Heart left ventricle (tissue), 13 donors: ENCODE measurements at regions not wholly inside any gene's neighbourhood (a gene's known extent, or its start where the extent isn't known, plus 50 kb on each side); places are given as distances from the start of the nearest gene placed in this dataset.

ENCODE experiments used
- CTCF ChIP-seq, 12 donors: fragments of 200-600 bp; sonication (generic) in 4 of 12; IDR thresholded peaks; one replicate each; pipeline versions ENCODE4 v1.5.0 to v1.8.0; 2018 to 2022; ENCODE audit warnings: antibody characterized with exemption in 12 of 12, mild to moderate bottlenecking in 5 of 12
- POLR2A ChIP-seq, 2 donors: fragments of 450-650 bp; IDR thresholded peaks; one replicate each; pipeline ENCODE4 v1.6.1; 2017; ENCODE audit warnings: antibody characterized with exemption in 2 of 2, mild to moderate bottlenecking in 2 of 2, moderate library complexity in 2 of 2
- donor health status: ischemic (EF 13 %, LVEDD 7.1; RV severe dilation, severe dysfunction).
- donor health status: DM: no; HTN: yes; CAD: no.
- donor health status: DM: no; HTN: no; CAD: no.
- donor health status: ischemic (EF 25% LVEDD 6.9; RV normal size, moderate dysfunction).
- donor health status: ischemic (EF 25% LVEDD 5.7; RV mildly dilated, moderate dysfunction).
- donor health status: ischemic (EF 35%, LVEDD 5.7; RV mildly dilated, moderate dysfunction).
- donor health status: nonischemic (EF 11% LVEDD 7.7; RV severe dilation, severe dysfunction).
- donor health status: DM: yes; HTN: yes; CAD: no.
- donor health status: PGD.
- donor health status: ischemic (EF 29% LVEDD 5.4; RV normal size, mild dysfunction).
- donor health status: nonischemic (EF 23%, LVEDD 6.1; RV moderate dilation, normal function).

GRCh38 chr9:91045041-91045440, 243.4 kb downstream of the SYK start:
- TF ChIP-seq CTCF (IDR thresholded peaks at IDR 0.05) (no peak), POLR2A (IDR thresholded peaks at IDR 0.05) (no peak)
